ENCODE measurements at regions not wholly inside any gene's neighbourhood (a gene's known extent, or its start where the extent isn't known, plus 50 kb on each side); places are given as distances from the start of the nearest gene placed in this dataset.

- TF ChIP-seq, protein P1, sequence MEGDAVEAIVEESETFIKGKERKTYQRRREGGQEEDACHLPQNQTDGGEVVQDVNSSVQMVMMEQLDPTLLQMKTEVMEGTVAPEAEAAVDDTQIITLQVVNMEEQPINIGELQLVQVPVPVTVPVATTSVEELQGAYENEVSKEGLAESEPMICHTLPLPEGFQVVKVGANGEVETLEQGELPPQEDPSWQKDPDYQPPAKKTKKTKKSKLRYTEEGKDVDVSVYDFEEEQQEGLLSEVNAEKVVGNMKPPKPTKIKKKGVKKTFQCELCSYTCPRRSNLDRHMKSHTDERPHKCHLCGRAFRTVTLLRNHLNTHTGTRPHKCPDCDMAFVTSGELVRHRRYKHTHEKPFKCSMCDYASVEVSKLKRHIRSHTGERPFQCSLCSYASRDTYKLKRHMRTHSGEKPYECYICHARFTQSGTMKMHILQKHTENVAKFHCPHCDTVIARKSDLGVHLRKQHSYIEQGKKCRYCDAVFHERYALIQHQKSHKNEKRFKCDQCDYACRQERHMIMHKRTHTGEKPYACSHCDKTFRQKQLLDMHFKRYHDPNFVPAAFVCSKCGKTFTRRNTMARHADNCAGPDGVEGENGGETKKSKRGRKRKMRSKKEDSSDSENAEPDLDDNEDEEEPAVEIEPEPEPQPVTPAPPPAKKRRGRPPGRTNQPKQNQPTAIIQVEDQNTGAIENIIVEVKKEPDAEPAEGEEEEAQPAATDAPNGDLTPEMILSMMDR (IDR thresholded peaks at IDR 0.05; ENCODE audit: low read depth, low read length), result no peak
- TF ChIP-seq EZH2phosphoT487 (IDR thresholded peaks at IDR 0.05; ENCODE audit: low read depth), result no peak
These were observed 362.5 kb upstream of the EPHA3 start for GRCh38 chr3:88744896-88745295.

All from OCI-LY3 (cell line).